ENCODE measurements at regions not wholly inside any gene's neighbourhood (a gene's known extent, or its start where the extent isn't known, plus 50 kb on each side); places are given as distances from the start of the nearest gene placed in this dataset.

DNA sequence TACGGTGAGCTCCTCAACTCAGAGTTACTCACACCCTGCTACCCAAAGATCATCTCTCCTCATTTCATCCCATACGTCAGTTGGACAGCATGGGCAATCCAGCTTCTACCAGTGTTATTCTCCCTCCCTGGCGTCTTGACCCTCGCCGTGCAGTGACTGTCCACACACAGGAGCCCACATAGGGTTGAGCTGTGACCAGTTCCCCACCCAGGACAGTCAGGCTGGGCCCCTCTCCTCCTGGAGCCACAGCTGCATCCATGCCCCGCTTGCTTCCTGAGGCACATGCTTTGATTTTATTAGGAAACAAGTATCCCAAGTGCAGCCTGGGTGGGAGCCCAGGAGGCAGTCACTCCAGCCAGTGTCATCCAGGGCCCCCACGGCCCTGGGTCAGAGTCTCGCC, 140.3 kb upstream of the SFSWAP start:
- no peak for TF ChIP-seq POLR2A (IDR thresholded peaks at IDR 0.05)
- TF ChIP-seq, protein P1, sequence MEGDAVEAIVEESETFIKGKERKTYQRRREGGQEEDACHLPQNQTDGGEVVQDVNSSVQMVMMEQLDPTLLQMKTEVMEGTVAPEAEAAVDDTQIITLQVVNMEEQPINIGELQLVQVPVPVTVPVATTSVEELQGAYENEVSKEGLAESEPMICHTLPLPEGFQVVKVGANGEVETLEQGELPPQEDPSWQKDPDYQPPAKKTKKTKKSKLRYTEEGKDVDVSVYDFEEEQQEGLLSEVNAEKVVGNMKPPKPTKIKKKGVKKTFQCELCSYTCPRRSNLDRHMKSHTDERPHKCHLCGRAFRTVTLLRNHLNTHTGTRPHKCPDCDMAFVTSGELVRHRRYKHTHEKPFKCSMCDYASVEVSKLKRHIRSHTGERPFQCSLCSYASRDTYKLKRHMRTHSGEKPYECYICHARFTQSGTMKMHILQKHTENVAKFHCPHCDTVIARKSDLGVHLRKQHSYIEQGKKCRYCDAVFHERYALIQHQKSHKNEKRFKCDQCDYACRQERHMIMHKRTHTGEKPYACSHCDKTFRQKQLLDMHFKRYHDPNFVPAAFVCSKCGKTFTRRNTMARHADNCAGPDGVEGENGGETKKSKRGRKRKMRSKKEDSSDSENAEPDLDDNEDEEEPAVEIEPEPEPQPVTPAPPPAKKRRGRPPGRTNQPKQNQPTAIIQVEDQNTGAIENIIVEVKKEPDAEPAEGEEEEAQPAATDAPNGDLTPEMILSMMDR (IDR thresholded peaks at IDR 0.05): no peak
